ENCODE measurements at regions not wholly inside any gene's neighbourhood (a gene's known extent, or its start where the extent isn't known, plus 50 kb on each side); places are given as distances from the start of the nearest gene placed in this dataset.

DNA sequence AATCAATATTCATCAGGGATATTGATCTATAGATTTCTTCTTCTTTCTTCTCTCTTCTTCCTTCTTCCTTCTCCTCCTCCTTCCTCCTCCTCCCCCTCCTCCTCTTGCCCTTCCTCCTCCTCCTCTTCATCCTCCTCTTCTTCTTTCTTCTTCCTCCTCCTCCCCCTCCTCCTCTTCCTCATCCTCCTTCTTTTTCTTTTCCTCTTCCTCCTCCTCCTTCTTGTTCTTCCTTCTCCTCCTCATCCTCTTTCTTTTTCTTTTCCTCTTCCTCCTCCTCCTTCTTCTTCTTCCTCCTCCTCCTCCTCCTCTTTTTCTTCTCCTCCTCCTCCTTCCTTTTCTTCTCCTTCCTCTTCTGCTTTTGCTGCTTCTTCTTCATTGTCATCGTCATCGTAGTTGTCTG is 52.4 kb upstream of the SERINC1 start:
- ChIA-PET POLR2A (no interaction called here), CTCF (no interaction called here)
- H3K4me1 Mint-ChIP-seq (ENCODE audit: low read depth) = no peaks in the 10 kb centered on the region
- TF ChIP-seq, protein P1, sequence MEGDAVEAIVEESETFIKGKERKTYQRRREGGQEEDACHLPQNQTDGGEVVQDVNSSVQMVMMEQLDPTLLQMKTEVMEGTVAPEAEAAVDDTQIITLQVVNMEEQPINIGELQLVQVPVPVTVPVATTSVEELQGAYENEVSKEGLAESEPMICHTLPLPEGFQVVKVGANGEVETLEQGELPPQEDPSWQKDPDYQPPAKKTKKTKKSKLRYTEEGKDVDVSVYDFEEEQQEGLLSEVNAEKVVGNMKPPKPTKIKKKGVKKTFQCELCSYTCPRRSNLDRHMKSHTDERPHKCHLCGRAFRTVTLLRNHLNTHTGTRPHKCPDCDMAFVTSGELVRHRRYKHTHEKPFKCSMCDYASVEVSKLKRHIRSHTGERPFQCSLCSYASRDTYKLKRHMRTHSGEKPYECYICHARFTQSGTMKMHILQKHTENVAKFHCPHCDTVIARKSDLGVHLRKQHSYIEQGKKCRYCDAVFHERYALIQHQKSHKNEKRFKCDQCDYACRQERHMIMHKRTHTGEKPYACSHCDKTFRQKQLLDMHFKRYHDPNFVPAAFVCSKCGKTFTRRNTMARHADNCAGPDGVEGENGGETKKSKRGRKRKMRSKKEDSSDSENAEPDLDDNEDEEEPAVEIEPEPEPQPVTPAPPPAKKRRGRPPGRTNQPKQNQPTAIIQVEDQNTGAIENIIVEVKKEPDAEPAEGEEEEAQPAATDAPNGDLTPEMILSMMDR (IDR thresholded peaks at IDR 0.05) = no peak
- H3K27me3 Mint-ChIP-seq = peaks cover 7% of the 10 kb centered on the region
- ATAC-seq (no peak), DNase-seq (no peak)
- H3K9me3 Mint-ChIP-seq = no peaks in the 10 kb centered on the region
- H3K27ac Mint-ChIP-seq = no peak overlapping the region
- H3K4me3 Mint-ChIP-seq = no peak overlapping the region
- intact Hi-C loops (cut with micrococcal nuclease) = no loop called here
- H3K36me3 Mint-ChIP-seq (ENCODE audit: low read depth) = no peaks in the 10 kb centered on the region

DNA sequence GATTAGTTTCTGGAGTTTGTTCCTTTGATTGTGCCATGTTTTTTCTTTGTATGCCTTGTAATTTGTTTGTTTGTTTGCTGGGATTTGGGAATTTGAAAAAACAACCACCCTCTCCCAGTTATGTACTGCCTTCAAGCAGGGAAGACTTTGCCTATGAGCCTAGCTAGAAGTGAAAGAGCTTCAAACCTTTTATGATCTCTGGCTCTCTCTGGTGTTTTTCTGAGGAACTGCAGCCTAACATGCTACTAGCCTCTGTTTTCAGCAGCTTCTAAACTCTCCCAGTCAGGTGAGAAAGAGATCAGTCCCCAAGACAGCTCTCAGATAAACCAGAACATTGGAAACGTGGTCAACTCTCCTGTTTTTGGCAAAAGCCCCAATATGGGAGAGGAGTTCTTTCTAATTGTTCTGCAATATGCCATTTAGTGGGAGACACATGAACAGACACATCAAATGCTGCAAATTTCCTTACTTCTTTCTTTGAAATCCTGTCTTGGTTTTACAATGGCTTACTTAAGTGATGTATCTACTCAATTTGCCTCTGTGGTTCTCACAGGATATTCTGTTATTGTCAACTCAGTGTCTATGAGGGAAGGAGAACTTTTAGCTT is 58.9 kb upstream of the SERINC1 start:
- ATAC-seq = peak; percentile 95
- peaks cover 10% of the 10 kb centered on the region for H3K27me3 Mint-ChIP-seq
- no peak overlapping the region for H3K27ac Mint-ChIP-seq
- peak; percentile 69 for DNase-seq
- no peaks in the 10 kb centered on the region for H3K4me1 Mint-ChIP-seq (ENCODE audit: low read depth)
- H3K4me3 Mint-ChIP-seq = no peak overlapping the region
- no peaks in the 10 kb centered on the region for H3K36me3 Mint-ChIP-seq (ENCODE audit: low read depth)
- ChIA-PET CTCF (interaction anchor here (0.6 to 5.0 kb wide), 47 partner anchors 9 to 1213 kb away, joined by 3 to 242 read pairs (median 4); partner anchors contain the start of genes HSF2 and SERINC1), POLR2A (no interaction called here)
- no peaks in the 10 kb centered on the region for H3K9me3 Mint-ChIP-seq
- intact Hi-C loops (cut with micrococcal nuclease) = loop anchor here (1.0 to 2.0 kb wide), 3 partner anchors 38 to 149 kb away; no protein-coding TSS in a partner anchor
- TF ChIP-seq, protein P1 (IDR thresholded peaks at IDR 0.05) = peak; percentile 87

DNA sequence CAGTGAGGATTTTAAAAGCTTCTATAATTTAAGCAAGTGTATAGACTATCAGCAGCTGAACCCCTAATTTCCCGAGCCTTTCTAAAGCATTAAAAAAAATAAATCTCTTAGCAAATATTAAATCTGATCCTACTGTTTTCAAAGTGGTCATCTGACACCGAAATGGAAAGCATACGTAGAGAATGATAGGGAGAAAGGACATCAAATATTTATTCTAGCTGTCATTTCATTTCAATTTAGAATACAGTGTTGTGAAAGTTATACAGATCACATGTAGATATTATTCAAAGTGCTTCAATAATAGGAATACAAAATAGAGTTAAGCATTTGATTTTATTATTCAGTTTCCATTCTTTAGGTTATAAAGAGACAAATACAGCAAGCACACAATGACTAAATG is 61.9 kb upstream of the PKIB start:
- TF ChIP-seq, protein P1 (IDR thresholded peaks at IDR 0.05) = no peak
- Mint-ChIP-seq H3K4me1 (ENCODE audit: low read depth) (no peaks in the 10 kb centered on the region), H3K27ac (no peak overlapping the region), H3K4me3 (no peak overlapping the region), H3K27me3 (peaks cover 2% of the 10 kb centered on the region), H3K9me3 (no peaks in the 10 kb centered on the region), H3K36me3 (ENCODE audit: low read depth) (peaks cover 1% of the 10 kb centered on the region)
- intact Hi-C loops (cut with micrococcal nuclease) = no loop called here
- ChIA-PET CTCF (no interaction called here), POLR2A (no interaction called here)
- ATAC-seq = no peak
- no peak for DNase-seq

DNA sequence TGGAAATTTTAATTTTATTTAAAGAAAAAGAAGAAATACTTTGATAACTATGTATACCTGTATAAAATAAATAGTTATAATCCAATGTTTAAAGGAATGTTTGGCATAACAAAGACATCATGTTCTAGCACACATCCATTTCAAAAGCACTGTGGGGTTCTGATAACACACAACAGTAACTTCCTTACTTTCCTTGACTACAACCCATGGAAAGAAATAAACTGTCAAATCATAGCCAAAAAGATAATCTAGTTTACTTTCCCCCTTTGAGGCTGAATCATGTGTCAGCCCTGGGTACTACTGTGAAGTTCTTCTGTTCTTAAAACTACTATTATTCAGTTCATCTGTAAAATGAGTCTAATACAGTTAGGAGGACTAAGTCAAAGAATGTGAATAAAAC is 61.4 kb upstream of the PKIB start:
- H3K36me3 Mint-ChIP-seq (ENCODE audit: low read depth) = no peaks in the 10 kb centered on the region

DNA sequence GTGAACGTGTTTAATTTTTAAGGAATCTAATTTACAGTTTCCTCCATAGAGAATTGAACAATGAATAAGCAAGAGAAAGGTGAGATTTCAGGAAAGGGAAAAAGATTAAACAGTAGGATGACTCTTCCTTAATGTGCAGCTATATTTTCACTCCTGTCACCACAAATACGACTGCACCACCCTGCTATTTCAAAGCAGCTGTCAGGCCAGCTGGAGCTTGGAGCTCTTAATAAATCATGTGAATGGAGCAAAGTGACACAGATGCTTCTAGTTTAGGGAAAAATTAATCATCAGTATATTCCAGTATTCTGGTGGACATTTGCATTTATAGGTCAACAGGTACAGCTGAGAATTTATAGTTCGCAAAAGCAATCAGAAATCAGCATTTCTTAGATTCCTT is 56.5 kb upstream of the PKIB start:
- ATAC-seq (no peak), DNase-seq (no peak)
- ChIA-PET CTCF (interaction anchor here (1.7 kb wide), 1 partner anchor 23 kb away, joined by 7 read pairs; no protein-coding TSS in a partner anchor), POLR2A (no interaction called here)
- intact Hi-C loops (cut with micrococcal nuclease) = no loop called here
- Mint-ChIP-seq H3K4me3 (no peak overlapping the region), H3K27me3 (peaks cover 4% of the 10 kb centered on the region), H3K4me1 (ENCODE audit: low read depth) (no peaks in the 10 kb centered on the region), H3K9me3 (peaks cover 5% of the 10 kb centered on the region), H3K36me3 (ENCODE audit: low read depth) (no peaks in the 10 kb centered on the region), H3K27ac (no peak overlapping the region)
- TF ChIP-seq, protein P1 (IDR thresholded peaks at IDR 0.05) = no peak

More for the DNA sequence above, 61.4 kb upstream of the PKIB start:
- ATAC-seq = no peak
- no peak for DNase-seq
- no peaks in the 10 kb centered on the region for H3K4me1 Mint-ChIP-seq (ENCODE audit: low read depth)
- ChIA-PET POLR2A (no interaction called here), CTCF (no interaction called here)
- TF ChIP-seq, protein P1 (IDR thresholded peaks at IDR 0.05) = no peak
- no peak overlapping the region for H3K4me3 Mint-ChIP-seq
- peaks cover 2% of the 10 kb centered on the region for H3K27me3 Mint-ChIP-seq
- intact Hi-C loops (cut with micrococcal nuclease) = no loop called here
- no peak overlapping the region for H3K27ac Mint-ChIP-seq
- H3K9me3 Mint-ChIP-seq = no peaks in the 10 kb centered on the region
